HL-60 (cell line): ENCODE measurements at regions not wholly inside any gene's neighbourhood (a gene's known extent, or its start where the extent isn't known, plus 50 kb on each side); places are given as distances from the start of the nearest gene placed in this dataset.

ENCODE experiments used
- TF ChIP-seq, protein P1 (sequence below): IDR thresholded peaks from one replicate; pipeline ENCODE4 v1.5.1; 2011; ENCODE audit warnings: low read length, control low read depth, inconsistent platforms; ENCODE audit not compliant: insufficient read depth
- TF ChIP-seq, protein P2 (sequence below): IDR thresholded peaks from 2 replicates; pipeline ENCODE4 v1.6.1; 2012; ENCODE audit warnings: low read depth; ENCODE audit not compliant: insufficient replicate concordance

DNA sequence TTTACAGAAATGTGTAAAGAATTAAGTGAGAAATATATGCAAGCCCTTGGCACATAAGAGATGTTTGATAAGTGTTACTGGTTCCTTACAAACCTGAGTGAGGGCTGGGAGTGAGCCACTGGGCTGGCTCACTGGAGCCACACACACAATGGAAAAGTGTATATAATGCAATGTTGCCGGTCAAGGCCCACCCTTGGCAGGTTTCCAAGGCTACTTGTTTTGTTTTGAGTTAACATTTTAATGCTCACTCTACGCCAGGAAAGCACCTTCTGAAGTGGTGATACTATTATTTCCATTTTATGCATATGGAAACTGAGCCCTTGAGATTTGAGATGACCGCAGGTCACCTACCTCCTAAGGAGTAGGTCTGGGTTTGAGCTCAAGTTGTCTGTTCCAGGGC lies 71.8 kb upstream of the FHIT start:
- TF ChIP-seq, protein P1, sequence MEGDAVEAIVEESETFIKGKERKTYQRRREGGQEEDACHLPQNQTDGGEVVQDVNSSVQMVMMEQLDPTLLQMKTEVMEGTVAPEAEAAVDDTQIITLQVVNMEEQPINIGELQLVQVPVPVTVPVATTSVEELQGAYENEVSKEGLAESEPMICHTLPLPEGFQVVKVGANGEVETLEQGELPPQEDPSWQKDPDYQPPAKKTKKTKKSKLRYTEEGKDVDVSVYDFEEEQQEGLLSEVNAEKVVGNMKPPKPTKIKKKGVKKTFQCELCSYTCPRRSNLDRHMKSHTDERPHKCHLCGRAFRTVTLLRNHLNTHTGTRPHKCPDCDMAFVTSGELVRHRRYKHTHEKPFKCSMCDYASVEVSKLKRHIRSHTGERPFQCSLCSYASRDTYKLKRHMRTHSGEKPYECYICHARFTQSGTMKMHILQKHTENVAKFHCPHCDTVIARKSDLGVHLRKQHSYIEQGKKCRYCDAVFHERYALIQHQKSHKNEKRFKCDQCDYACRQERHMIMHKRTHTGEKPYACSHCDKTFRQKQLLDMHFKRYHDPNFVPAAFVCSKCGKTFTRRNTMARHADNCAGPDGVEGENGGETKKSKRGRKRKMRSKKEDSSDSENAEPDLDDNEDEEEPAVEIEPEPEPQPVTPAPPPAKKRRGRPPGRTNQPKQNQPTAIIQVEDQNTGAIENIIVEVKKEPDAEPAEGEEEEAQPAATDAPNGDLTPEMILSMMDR, result no peak
- TF ChIP-seq, protein P2, sequence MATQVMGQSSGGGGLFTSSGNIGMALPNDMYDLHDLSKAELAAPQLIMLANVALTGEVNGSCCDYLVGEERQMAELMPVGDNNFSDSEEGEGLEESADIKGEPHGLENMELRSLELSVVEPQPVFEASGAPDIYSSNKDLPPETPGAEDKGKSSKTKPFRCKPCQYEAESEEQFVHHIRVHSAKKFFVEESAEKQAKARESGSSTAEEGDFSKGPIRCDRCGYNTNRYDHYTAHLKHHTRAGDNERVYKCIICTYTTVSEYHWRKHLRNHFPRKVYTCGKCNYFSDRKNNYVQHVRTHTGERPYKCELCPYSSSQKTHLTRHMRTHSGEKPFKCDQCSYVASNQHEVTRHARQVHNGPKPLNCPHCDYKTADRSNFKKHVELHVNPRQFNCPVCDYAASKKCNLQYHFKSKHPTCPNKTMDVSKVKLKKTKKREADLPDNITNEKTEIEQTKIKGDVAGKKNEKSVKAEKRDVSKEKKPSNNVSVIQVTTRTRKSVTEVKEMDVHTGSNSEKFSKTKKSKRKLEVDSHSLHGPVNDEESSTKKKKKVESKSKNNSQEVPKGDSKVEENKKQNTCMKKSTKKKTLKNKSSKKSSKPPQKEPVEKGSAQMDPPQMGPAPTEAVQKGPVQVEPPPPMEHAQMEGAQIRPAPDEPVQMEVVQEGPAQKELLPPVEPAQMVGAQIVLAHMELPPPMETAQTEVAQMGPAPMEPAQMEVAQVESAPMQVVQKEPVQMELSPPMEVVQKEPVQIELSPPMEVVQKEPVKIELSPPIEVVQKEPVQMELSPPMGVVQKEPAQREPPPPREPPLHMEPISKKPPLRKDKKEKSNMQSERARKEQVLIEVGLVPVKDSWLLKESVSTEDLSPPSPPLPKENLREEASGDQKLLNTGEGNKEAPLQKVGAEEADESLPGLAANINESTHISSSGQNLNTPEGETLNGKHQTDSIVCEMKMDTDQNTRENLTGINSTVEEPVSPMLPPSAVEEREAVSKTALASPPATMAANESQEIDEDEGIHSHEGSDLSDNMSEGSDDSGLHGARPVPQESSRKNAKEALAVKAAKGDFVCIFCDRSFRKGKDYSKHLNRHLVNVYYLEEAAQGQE, result no peak
